Endothelial cell (in vitro differentiated cells): ENCODE measurements at regions not wholly inside any gene's neighbourhood (a gene's known extent, or its start where the extent isn't known, plus 50 kb on each side); places are given as distances from the start of the nearest gene placed in this dataset.

Source experiments
- DNase-seq: peaks from one replicate; pipeline ENCODE4 v3.0.0; 2021; ENCODE audit warnings: low spot score
- H3K27ac Mint-ChIP-seq: one replicate; pipeline ENCODE4 v1.8.0; 2021; ENCODE audit warnings: mixed read lengths, inconsistent platforms; ENCODE audit not compliant: unreplicated experiment
- H3K27me3 Mint-ChIP-seq: one replicate; pipeline ENCODE4 v1.8.0; 2021; ENCODE audit warnings: mild to moderate bottlenecking, moderate library complexity, mixed read lengths, inconsistent platforms; ENCODE audit not compliant: unreplicated experiment
- H3K36me3 Mint-ChIP-seq: one replicate; pipeline ENCODE4 v1.8.0; 2021; ENCODE audit warnings: mild to moderate bottlenecking, low read depth, mixed read lengths, inconsistent platforms; ENCODE audit not compliant: unreplicated experiment
- H3K4me1 Mint-ChIP-seq: one replicate; pipeline ENCODE4 v1.8.0; 2021; ENCODE audit warnings: mild to moderate bottlenecking, mixed read lengths, inconsistent platforms; ENCODE audit not compliant: unreplicated experiment
- H3K4me3 Mint-ChIP-seq: one replicate; pipeline ENCODE4 v1.8.0; 2021; ENCODE audit warnings: mild to moderate bottlenecking, mixed read lengths, inconsistent platforms; ENCODE audit not compliant: unreplicated experiment
- H3K9me3 Mint-ChIP-seq: one replicate; pipeline ENCODE4 v1.8.0; 2021; ENCODE audit warnings: mixed read lengths, inconsistent platforms; ENCODE audit not compliant: unreplicated experiment
- TF ChIP-seq, protein P1 (sequence below): fragments of 200-600 bp; sonication (generic); IDR thresholded peaks from one replicate; pipeline ENCODE4 v1.5.0; 2021; ENCODE audit warnings: antibody characterized with exemption; ENCODE audit not compliant: unreplicated experiment

GRCh38 chr12:77213319-77213718, 147.9 kb upstream of the E2F7 start:
- H3K27ac Mint-ChIP-seq, result peak overlapping the region; percentile 96
- H3K36me3 Mint-ChIP-seq, result no peaks in the 10 kb centered on the region
- H3K27me3 Mint-ChIP-seq, result no peaks in the 10 kb centered on the region
- H3K4me3 Mint-ChIP-seq, result no peak overlapping the region
- TF ChIP-seq, protein P1, sequence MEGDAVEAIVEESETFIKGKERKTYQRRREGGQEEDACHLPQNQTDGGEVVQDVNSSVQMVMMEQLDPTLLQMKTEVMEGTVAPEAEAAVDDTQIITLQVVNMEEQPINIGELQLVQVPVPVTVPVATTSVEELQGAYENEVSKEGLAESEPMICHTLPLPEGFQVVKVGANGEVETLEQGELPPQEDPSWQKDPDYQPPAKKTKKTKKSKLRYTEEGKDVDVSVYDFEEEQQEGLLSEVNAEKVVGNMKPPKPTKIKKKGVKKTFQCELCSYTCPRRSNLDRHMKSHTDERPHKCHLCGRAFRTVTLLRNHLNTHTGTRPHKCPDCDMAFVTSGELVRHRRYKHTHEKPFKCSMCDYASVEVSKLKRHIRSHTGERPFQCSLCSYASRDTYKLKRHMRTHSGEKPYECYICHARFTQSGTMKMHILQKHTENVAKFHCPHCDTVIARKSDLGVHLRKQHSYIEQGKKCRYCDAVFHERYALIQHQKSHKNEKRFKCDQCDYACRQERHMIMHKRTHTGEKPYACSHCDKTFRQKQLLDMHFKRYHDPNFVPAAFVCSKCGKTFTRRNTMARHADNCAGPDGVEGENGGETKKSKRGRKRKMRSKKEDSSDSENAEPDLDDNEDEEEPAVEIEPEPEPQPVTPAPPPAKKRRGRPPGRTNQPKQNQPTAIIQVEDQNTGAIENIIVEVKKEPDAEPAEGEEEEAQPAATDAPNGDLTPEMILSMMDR, result no peak
- H3K9me3 Mint-ChIP-seq, result no peaks in the 10 kb centered on the region
- peaks cover 25% of the 10 kb centered on the region for H3K4me1 Mint-ChIP-seq
- DNase-seq, result peak; percentile 51

GRCh38 chr12:77210724-77211123, 145.4 kb upstream of the E2F7 start:
- Mint-ChIP-seq H3K27me3 (no peaks in the 10 kb centered on the region), H3K9me3 (no peaks in the 10 kb centered on the region), H3K27ac (no peak overlapping the region), H3K36me3 (no peaks in the 10 kb centered on the region), H3K4me1 (peaks cover 21% of the 10 kb centered on the region), H3K4me3 (no peak overlapping the region)
- TF ChIP-seq, protein P1, result no peak
- DNase-seq, result no peak

DNA sequence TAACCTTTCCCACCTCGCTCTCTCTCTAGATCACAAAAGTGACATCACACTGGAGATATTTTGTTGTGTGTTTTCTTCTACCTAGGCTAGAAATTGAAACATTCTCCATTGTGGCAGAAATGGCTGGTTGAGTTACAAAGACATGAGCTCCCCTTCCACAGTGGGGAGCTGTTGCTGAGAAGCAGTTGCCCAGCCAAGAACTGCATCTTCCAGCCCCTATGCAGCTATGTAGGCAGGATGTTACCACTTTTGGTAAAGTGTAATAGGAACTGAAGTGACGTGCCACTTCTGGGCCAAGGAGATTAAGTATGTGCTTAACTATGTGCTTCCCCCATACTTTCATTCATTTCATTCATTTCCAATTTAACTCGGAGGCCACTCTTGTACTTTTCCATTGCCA, 138.7 kb upstream of the E2F7 start:
- no peaks in the 10 kb centered on the region for H3K27me3 Mint-ChIP-seq
- no peak overlapping the region for H3K4me3 Mint-ChIP-seq
- no peaks in the 10 kb centered on the region for H3K9me3 Mint-ChIP-seq
- DNase-seq, result no peak
- H3K36me3 Mint-ChIP-seq, result no peaks in the 10 kb centered on the region
- TF ChIP-seq, protein P1, result no peak
- H3K4me1 Mint-ChIP-seq, result no peaks in the 10 kb centered on the region
- no peak overlapping the region for H3K27ac Mint-ChIP-seq

DNA sequence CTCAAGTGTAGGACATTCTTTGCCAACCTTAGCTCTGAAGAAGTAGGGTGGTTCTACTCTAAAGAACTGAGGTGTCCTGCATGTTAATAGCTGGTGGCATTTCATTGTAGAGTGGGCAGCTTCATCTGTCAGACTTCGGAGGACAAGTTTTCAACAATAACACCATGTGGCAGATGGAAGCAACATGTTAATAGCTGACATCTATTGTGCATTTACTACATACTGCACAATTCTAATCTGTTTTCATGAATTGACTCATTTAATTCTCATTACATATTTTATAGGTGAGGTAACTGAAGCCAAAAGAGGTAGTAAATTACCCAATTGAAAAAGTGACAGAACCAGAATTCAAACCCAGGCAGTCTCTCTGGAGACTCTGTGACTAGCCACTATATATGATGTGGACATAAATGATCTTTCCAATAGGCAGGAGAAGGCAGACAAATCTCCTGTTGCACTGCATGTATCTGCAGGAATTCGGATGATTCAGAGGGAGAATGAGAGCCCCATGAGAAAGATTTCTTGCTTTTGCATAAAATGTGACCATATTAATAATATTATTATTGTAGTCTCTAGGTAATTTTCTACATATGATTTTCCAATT, 137.2 kb upstream of the E2F7 start:
- Mint-ChIP-seq H3K4me3 (no peak overlapping the region), H3K27me3 (no peaks in the 10 kb centered on the region), H3K9me3 (no peaks in the 10 kb centered on the region), H3K27ac (no peak overlapping the region), H3K36me3 (no peaks in the 10 kb centered on the region), H3K4me1 (no peaks in the 10 kb centered on the region)
- TF ChIP-seq, protein P1, result no peak
- no peak for DNase-seq

- TF ChIP-seq, protein P1, result no peak
- no peak overlapping the region for H3K4me3 Mint-ChIP-seq
- DNase-seq, result no peak
- H3K27me3 Mint-ChIP-seq, result no peaks in the 10 kb centered on the region
- H3K9me3 Mint-ChIP-seq, result no peaks in the 10 kb centered on the region
- H3K27ac Mint-ChIP-seq, result no peak overlapping the region
- no peaks in the 10 kb centered on the region for H3K4me1 Mint-ChIP-seq
- H3K36me3 Mint-ChIP-seq, result no peaks in the 10 kb centered on the region
These were observed 124.6 kb upstream of the E2F7 start for GRCh38 chr12:77189901-77190416.
